ENCODE measurements at regions not wholly inside any gene's neighbourhood (a gene's known extent, or its start where the extent isn't known, plus 50 kb on each side); places are given as distances from the start of the nearest gene placed in this dataset.

DNA sequence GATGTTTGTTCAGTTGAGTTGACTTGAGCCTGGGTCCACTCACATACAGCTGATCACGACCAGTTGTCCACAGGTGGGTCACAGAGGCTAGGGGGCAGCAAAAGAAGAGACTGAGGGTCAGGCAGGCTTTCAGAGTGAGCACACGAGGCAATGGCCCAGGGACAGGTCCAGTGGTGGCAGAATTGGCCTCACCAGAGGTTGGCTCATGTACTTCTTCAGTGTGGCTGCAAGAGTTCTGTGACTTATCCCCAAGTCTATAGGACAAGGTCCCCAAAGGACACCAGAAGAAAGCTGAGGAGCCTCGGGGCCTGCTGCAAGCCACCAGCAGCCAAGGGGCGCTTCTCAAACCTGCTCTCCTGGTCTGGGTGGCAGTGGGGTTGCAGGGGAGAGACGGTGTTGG is 219.8 kb downstream of the TFCP2L1 start:
- TF ChIP-seq GATA2 (IDR thresholded peaks at IDR 0.05; ENCODE audit: insufficient read depth, insufficient read length, low read depth, low read length) (no peak), POLR2AphosphoS5 (IDR thresholded peaks at IDR 0.05; ENCODE audit: insufficient read depth, low read depth, low read length) (no peak)
- TF ChIP-seq, protein P1, sequence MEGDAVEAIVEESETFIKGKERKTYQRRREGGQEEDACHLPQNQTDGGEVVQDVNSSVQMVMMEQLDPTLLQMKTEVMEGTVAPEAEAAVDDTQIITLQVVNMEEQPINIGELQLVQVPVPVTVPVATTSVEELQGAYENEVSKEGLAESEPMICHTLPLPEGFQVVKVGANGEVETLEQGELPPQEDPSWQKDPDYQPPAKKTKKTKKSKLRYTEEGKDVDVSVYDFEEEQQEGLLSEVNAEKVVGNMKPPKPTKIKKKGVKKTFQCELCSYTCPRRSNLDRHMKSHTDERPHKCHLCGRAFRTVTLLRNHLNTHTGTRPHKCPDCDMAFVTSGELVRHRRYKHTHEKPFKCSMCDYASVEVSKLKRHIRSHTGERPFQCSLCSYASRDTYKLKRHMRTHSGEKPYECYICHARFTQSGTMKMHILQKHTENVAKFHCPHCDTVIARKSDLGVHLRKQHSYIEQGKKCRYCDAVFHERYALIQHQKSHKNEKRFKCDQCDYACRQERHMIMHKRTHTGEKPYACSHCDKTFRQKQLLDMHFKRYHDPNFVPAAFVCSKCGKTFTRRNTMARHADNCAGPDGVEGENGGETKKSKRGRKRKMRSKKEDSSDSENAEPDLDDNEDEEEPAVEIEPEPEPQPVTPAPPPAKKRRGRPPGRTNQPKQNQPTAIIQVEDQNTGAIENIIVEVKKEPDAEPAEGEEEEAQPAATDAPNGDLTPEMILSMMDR (IDR thresholded peaks at IDR 0.05; ENCODE audit: extremely low read depth in 1 of 2, insufficient read depth in 1 of 2, low read depth in 1 of 2, low read length in 2 of 2): no peak
